NCI-H2227 (cell line): ENCODE measurements at regions not wholly inside any gene's neighbourhood (a gene's known extent, or its start where the extent isn't known, plus 50 kb on each side); places are given as distances from the start of the nearest gene placed in this dataset.

ENCODE experiments used
- DNase-seq: peaks from one replicate; lab custom pipeline; 2025; ENCODE audit not compliant: unreplicated experiment; lab: John Stamatoyannopoulos, UW

- no peak for DNase-seq
Observed at GRCh38 chr1:38431535-38432376, 385.2 kb upstream of the POU3F1 start.

GRCh38 chr1:38430949-38431348 is 384.4 kb upstream of the POU3F1 start:
- no peak for DNase-seq

- DNase-seq: no peak
Observed at GRCh38 chr1:38424677-38425076, 378.1 kb upstream of the POU3F1 start.

- no peak for DNase-seq
Observed at GRCh38 chr1:38420666-38421065, 374.1 kb upstream of the POU3F1 start.

GRCh38 chr1:38418195-38419030 is 371.8 kb upstream of the POU3F1 start:
- no peak for DNase-seq

- DNase-seq: no peak
Observed at GRCh38 chr1:38403667-38404066, 357.1 kb upstream of the POU3F1 start.

- no peak for DNase-seq
Observed at GRCh38 chr1:38402230-38402815, 355.7 kb upstream of the POU3F1 start.

GRCh38 chr1:38396606-38397005 is 350.0 kb upstream of the POU3F1 start:
- no peak for DNase-seq

- no peak for DNase-seq
Observed at GRCh38 chr1:38394303-38394702, 347.7 kb upstream of the POU3F1 start.

- no peak for DNase-seq
Observed at GRCh38 chr1:38392861-38393260, 346.3 kb upstream of the POU3F1 start.

- DNase-seq: no peak
Observed at GRCh38 chr1:38381256-38381655, 334.7 kb upstream of the POU3F1 start.

- DNase-seq: no peak
Observed at GRCh38 chr1:38376577-38376976, 330.0 kb upstream of the POU3F1 start.

GRCh38 chr1:38375035-38375434 is 328.4 kb upstream of the POU3F1 start:
- DNase-seq: no peak

- DNase-seq: no peak
Observed at GRCh38 chr1:38371505-38371844, 324.9 kb upstream of the POU3F1 start.

GRCh38 chr1:38370716-38371504 is 324.3 kb upstream of the POU3F1 start:
- no peak for DNase-seq

- DNase-seq: no peak
Observed at GRCh38 chr1:38365242-38365641, 318.6 kb upstream of the POU3F1 start.

- no peak for DNase-seq
Observed at GRCh38 chr1:38361566-38361965, 315.0 kb upstream of the POU3F1 start.

GRCh38 chr1:38360807-38361206 is 314.2 kb upstream of the POU3F1 start:
- no peak for DNase-seq

GRCh38 chr1:38353956-38354355 is 307.4 kb upstream of the POU3F1 start:
- DNase-seq: peak; percentile 30

GRCh38 chr1:38352869-38353268 is 306.3 kb upstream of the POU3F1 start:
- DNase-seq: no peak
